ENCODE measurements at regions not wholly inside any gene's neighbourhood (a gene's known extent, or its start where the extent isn't known, plus 50 kb on each side); places are given as distances from the start of the nearest gene placed in this dataset.

DNA sequence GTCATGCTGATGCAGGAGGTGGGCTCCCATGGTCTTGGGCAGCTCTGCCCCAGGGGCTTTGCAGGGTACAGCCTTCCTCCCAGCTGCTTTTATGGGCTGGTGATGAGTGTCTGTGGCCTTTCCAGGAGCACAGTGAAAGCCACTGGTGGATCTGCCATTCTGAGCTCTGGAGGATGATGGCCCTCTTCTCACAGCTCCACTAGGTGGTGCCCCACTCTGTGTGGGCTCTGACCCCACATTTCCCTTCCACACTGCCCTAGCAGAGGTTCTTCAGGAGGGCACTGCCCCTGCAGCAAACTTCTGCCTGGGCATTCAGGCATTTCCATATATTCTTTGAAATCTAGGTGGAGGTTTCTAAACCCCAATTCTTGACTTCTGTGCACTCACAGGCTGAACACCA lies 1188.6 kb downstream of the MRPL39 start:
- Histone ChIP-seq H3K4me2 (ENCODE audit: insufficient read depth, low read length) (no peak overlapping the region), H3K9me1 (replicated peaks; ENCODE audit: control insufficient read depth, extremely low read depth, insufficient read depth, low read length) (no peaks in the 10 kb centered on the region), H3K9ac (replicated peaks; ENCODE audit: extremely low read depth, insufficient read depth, low read length) (no peak overlapping the region), H3K4me3 (replicated peaks in 1 of 3; ENCODE audit: insufficient read depth in 1 of 3, low read depth in 1 of 3, low read length in 3 of 3) (no peak overlapping the region), H4K20me1 (replicated peaks; ENCODE audit: control insufficient read depth, extremely low read depth, insufficient read depth, low read length) (no peaks in the 10 kb centered on the region), H3K27me3 (ENCODE audit: control insufficient read depth in 2 of 2, insufficient read depth in 2 of 2, low read length in 2 of 2) (no peaks in the 10 kb centered on the region), H3K27ac (ENCODE audit: insufficient read depth, low read depth, low read length) (no peak overlapping the region), H3K36me3 (ENCODE audit: control insufficient read depth in 2 of 2, extremely low read depth in 1 of 2, insufficient read depth in 2 of 2, low read length in 2 of 2) (no peaks in the 10 kb centered on the region), H2AFZ (ENCODE audit: low read depth, low read length) (no peak overlapping the region), H3K9me3 (replicated peaks; ENCODE audit: control insufficient read depth, insufficient read depth, low read length) (peaks cover 3% of the 10 kb centered on the region), H3K79me2 (ENCODE audit: control insufficient read depth, insufficient read depth, low read length) (no peaks in the 10 kb centered on the region), H3K4me1 (ENCODE audit: control insufficient read depth, extremely low read depth, insufficient read depth, low read length) (no peaks in the 10 kb centered on the region)
- DNase-seq (ENCODE audit: low read depth, low spot score) (no peak), FAIRE-seq (no peak)
- TF ChIP-seq, protein P1, sequence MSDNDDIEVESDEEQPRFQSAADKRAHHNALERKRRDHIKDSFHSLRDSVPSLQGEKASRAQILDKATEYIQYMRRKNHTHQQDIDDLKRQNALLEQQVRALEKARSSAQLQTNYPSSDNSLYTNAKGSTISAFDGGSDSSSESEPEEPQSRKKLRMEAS (IDR thresholded peaks at IDR 0.05; ENCODE audit: insufficient read depth, insufficient read length): no peak
- dilution Hi-C loops (cut with MboI; ENCODE audit: extremely low pct_ligation_motif_present, low sequenced_read_pairs): no loop called here
- intact Hi-C loops (cut with micrococcal nuclease): no loop called here
- BruUV-seq (replicated peaks): no TSS peak
- ChIA-PET CTCF (no interaction called here), POLR2A (no interaction called here)

DNA sequence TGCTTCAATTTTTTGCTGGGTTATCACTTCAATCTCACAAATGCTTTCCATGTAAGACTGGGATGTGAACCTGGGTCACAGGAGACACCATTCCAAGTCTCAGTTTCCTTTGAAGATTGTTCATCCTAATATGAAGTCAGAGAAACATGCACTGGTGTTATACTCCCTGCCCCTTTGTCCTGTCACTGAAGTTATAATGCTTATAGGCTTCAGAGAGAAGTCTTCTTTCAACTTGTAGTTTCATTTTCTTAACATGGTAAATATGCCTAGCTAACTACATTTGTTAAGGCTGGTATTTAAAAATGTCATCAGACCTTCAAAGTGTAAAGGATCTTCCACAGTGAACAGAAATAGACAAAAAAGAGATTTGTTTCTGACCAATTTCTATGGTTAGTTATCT lies 1195.9 kb downstream of the MRPL39 start:
- Histone ChIP-seq H4K20me1 (replicated peaks; ENCODE audit: control insufficient read depth, extremely low read depth, insufficient read depth, low read length) (no peaks in the 10 kb centered on the region), H3K9ac (replicated peaks; ENCODE audit: extremely low read depth, insufficient read depth, low read length) (no peak overlapping the region), H3K4me3 (replicated peaks in 1 of 3; ENCODE audit: insufficient read depth in 1 of 3, low read depth in 1 of 3, low read length in 3 of 3) (no peak overlapping the region), H3K4me2 (ENCODE audit: insufficient read depth, low read length) (no peak overlapping the region), H3K27me3 (ENCODE audit: control insufficient read depth in 2 of 2, insufficient read depth in 2 of 2, low read length in 2 of 2) (no peaks in the 10 kb centered on the region), H3K9me3 (replicated peaks; ENCODE audit: control insufficient read depth, insufficient read depth, low read length) (no peaks in the 10 kb centered on the region), H3K36me3 (ENCODE audit: control insufficient read depth in 2 of 2, extremely low read depth in 1 of 2, insufficient read depth in 2 of 2, low read length in 2 of 2) (no peaks in the 10 kb centered on the region), H3K79me2 (ENCODE audit: control insufficient read depth, insufficient read depth, low read length) (no peaks in the 10 kb centered on the region), H3K4me1 (ENCODE audit: control insufficient read depth, extremely low read depth, insufficient read depth, low read length) (no peaks in the 10 kb centered on the region), H3K9me1 (replicated peaks; ENCODE audit: control insufficient read depth, extremely low read depth, insufficient read depth, low read length) (no peaks in the 10 kb centered on the region), H3K27ac (ENCODE audit: insufficient read depth, low read depth, low read length) (no peak overlapping the region), H2AFZ (ENCODE audit: low read depth, low read length) (no peak overlapping the region)
- intact Hi-C loops (cut with micrococcal nuclease) (no loop called here), dilution Hi-C loops (cut with MboI; ENCODE audit: extremely low pct_ligation_motif_present, low sequenced_read_pairs) (no loop called here)
- BruUV-seq (replicated peaks): no TSS peak
- FAIRE-seq: no peak
- ChIA-PET CTCF (no interaction called here), POLR2A (no interaction called here)
- TF ChIP-seq GATA2 (IDR thresholded peaks at IDR 0.05; ENCODE audit: insufficient read depth, insufficient read length, low read depth, low read length) (no peak), JUN (IDR thresholded peaks at IDR 0.05; ENCODE audit: borderline replicate concordance, insufficient read depth, insufficient read length, low read depth) (no peak), FOS (IDR thresholded peaks at IDR 0.05; ENCODE audit: borderline replicate concordance, insufficient read depth, low read length) (no peak), MYC (IDR thresholded peaks at IDR 0.05; ENCODE audit: low read depth, low read length) (no peak), POLR2A (IDR thresholded peaks at IDR 0.05; ENCODE audit: low read depth, low read length) (no peak), POLR2AphosphoS5 (IDR thresholded peaks at IDR 0.05; ENCODE audit: insufficient read depth, low read depth, low read length) (no peak), EZH2 (IDR thresholded peaks at IDR 0.05; ENCODE audit: borderline replicate concordance, low read depth, low read length, severe bottlenecking) (no peak)
- TF ChIP-seq, protein P2, sequence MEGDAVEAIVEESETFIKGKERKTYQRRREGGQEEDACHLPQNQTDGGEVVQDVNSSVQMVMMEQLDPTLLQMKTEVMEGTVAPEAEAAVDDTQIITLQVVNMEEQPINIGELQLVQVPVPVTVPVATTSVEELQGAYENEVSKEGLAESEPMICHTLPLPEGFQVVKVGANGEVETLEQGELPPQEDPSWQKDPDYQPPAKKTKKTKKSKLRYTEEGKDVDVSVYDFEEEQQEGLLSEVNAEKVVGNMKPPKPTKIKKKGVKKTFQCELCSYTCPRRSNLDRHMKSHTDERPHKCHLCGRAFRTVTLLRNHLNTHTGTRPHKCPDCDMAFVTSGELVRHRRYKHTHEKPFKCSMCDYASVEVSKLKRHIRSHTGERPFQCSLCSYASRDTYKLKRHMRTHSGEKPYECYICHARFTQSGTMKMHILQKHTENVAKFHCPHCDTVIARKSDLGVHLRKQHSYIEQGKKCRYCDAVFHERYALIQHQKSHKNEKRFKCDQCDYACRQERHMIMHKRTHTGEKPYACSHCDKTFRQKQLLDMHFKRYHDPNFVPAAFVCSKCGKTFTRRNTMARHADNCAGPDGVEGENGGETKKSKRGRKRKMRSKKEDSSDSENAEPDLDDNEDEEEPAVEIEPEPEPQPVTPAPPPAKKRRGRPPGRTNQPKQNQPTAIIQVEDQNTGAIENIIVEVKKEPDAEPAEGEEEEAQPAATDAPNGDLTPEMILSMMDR (IDR thresholded peaks at IDR 0.05; ENCODE audit: extremely low read depth in 1 of 2, insufficient read depth in 1 of 2, low read depth in 1 of 2, low read length in 2 of 2): no peak
- TF ChIP-seq, protein P1 (IDR thresholded peaks at IDR 0.05; ENCODE audit: insufficient read depth, insufficient read length): no peak
- no peak for DNase-seq (ENCODE audit: low read depth, low spot score)

Measured in endothelial cell of umbilical vein (primary cell).